Suprapubic skin (tissue), 4 donors: ENCODE measurements at regions not wholly inside any gene's neighbourhood (a gene's known extent, or its start where the extent isn't known, plus 50 kb on each side); places are given as distances from the start of the nearest gene placed in this dataset.

Source experiments
- EP300 ChIP-seq: sonication (generic); formaldehyde crosslinking; IDR thresholded peaks from one replicate; pipeline ENCODE4 v1.6.1; 2017; ENCODE audit warnings: antibody characterized with exemption
- POLR2A ChIP-seq, 2 donors: fragments of 450-650 bp; IDR thresholded peaks; one replicate each; pipeline ENCODE4 v1.6.1; 2017; ENCODE audit warnings: antibody characterized with exemption in 2 of 2, mild to moderate bottlenecking in 2 of 2, moderate library complexity in 2 of 2
- POLR2AphosphoS5 ChIP-seq, 3 donors: sonication (generic); formaldehyde crosslinking; IDR thresholded peaks; one replicate each; pipeline ENCODE4 v1.6.1; 2017; ENCODE audit warnings: antibody characterized with exemption in 3 of 3
- TF ChIP-seq, protein P1 (sequence below), 2 donors: fragments of 200-600 bp in 1 of 2; fragments of 450-650 bp in 1 of 2; sonication (generic) in 1 of 2; IDR thresholded peaks; one replicate each; pipeline ENCODE4 v1.5.1; 2016 to 2019; ENCODE audit warnings: antibody characterized with exemption in 2 of 2, mild to moderate bottlenecking in 1 of 2, moderate library complexity in 1 of 2

DNA sequence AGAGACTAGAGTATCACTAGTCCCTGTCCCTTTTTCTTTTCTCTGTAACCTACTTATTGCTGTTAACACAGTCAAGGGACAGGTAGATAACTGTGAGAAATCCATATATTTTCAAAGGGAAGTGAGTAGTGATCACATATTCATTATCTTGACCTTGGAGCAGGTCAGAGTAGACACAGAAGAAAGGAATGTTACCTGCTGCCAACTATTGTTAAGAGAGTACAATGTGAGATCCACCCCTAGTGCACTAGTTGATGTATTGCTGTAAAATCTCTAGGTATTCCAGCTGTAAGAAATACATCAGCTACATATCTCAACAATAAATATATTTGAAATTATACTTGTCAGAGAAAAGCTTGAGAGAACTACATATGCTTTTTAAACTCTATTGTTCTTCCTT, 68.7 kb upstream of the ADGRL2 start:
- TF ChIP-seq, protein P1, sequence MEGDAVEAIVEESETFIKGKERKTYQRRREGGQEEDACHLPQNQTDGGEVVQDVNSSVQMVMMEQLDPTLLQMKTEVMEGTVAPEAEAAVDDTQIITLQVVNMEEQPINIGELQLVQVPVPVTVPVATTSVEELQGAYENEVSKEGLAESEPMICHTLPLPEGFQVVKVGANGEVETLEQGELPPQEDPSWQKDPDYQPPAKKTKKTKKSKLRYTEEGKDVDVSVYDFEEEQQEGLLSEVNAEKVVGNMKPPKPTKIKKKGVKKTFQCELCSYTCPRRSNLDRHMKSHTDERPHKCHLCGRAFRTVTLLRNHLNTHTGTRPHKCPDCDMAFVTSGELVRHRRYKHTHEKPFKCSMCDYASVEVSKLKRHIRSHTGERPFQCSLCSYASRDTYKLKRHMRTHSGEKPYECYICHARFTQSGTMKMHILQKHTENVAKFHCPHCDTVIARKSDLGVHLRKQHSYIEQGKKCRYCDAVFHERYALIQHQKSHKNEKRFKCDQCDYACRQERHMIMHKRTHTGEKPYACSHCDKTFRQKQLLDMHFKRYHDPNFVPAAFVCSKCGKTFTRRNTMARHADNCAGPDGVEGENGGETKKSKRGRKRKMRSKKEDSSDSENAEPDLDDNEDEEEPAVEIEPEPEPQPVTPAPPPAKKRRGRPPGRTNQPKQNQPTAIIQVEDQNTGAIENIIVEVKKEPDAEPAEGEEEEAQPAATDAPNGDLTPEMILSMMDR (IDR thresholded peaks at IDR 0.05): no peak
- TF ChIP-seq POLR2A (IDR thresholded peaks at IDR 0.05): no peak
- TF ChIP-seq POLR2AphosphoS5 (IDR thresholded peaks at IDR 0.05): no peak
- TF ChIP-seq EP300: no peak
